ENCODE measurements at regions not wholly inside any gene's neighbourhood (a gene's known extent, or its start where the extent isn't known, plus 50 kb on each side); places are given as distances from the start of the nearest gene placed in this dataset.
"Not testable (repeated sequence)": the region's sequence is repeated elsewhere in the genome, so short reads cannot be mapped to it uniquely, and the experiment has no call there.

GRCh38 chr21:6436205-6436604, 4085.2 kb upstream of the TPTE start:
- not testable (repeated sequence) for TF ChIP-seq MLX (CRISPR knock-in tag; conservative IDR thresholded peaks at IDR 0.05); SOX6 (IDR thresholded peaks at IDR 0.05); CTCF (IDR thresholded peaks at IDR 0.05 in 2 of 3, conservative IDR thresholded peaks at IDR 0.05 in 1 of 3; ENCODE audit: insufficient read depth in 2 of 3, low read depth in 1 of 3, low read length in 3 of 3); FOXM1 (IDR thresholded peaks at IDR 0.05; ENCODE audit: low read depth); FOXM1 (CRISPR knock-in tag; IDR thresholded peaks at IDR 0.05; ENCODE audit: low read depth); SMARCC2 (IDR thresholded peaks at IDR 0.05; ENCODE audit: low read depth)
- TF ChIP-seq, protein P1, sequence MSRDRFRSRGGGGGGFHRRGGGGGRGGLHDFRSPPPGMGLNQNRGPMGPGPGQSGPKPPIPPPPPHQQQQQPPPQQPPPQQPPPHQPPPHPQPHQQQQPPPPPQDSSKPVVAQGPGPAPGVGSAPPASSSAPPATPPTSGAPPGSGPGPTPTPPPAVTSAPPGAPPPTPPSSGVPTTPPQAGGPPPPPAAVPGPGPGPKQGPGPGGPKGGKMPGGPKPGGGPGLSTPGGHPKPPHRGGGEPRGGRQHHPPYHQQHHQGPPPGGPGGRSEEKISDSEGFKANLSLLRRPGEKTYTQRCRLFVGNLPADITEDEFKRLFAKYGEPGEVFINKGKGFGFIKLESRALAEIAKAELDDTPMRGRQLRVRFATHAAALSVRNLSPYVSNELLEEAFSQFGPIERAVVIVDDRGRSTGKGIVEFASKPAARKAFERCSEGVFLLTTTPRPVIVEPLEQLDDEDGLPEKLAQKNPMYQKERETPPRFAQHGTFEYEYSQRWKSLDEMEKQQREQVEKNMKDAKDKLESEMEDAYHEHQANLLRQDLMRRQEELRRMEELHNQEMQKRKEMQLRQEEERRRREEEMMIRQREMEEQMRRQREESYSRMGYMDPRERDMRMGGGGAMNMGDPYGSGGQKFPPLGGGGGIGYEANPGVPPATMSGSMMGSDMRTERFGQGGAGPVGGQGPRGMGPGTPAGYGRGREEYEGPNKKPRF (IDR thresholded peaks at IDR 0.05; ENCODE audit: low read depth, low read length), result not testable (repeated sequence)

Data from K562 (cell line).